ENCODE measurements at regions not wholly inside any gene's neighbourhood (a gene's known extent, or its start where the extent isn't known, plus 50 kb on each side); places are given as distances from the start of the nearest gene placed in this dataset.
"Not testable (repeated sequence)": the region's sequence is repeated elsewhere in the genome, so short reads cannot be mapped to it uniquely, and the experiment has no call there.

GRCh38 chr5:21654556-21654955 lies 1198.6 kb downstream of the CDH12 start:
- no peak for TF ChIP-seq ZNF274 (IDR thresholded peaks at IDR 0.05; ENCODE audit: low read depth, low read length)
- no peak overlapping the region for H3K4me3 ChIP-seq (ENCODE audit: low read length)

- no peak for TF ChIP-seq ZNF274 (IDR thresholded peaks at IDR 0.05; ENCODE audit: low read depth, low read length)
Observed at GRCh38 chr5:21649969-21650368, 1203.2 kb downstream of the CDH12 start.

GRCh38 chr5:21646469-21646868 lies 1206.7 kb downstream of the CDH12 start:
- no peak for TF ChIP-seq ZNF274 (IDR thresholded peaks at IDR 0.05; ENCODE audit: low read depth, low read length)

More at GRCh38 chr5:21649969-21650368, 1203.2 kb downstream of the CDH12 start:
- H3K4me3 ChIP-seq (ENCODE audit: low read length) = no peak overlapping the region

GRCh38 chr5:21644032-21644431 lies 1209.1 kb downstream of the CDH12 start:
- no peak overlapping the region for H3K4me3 ChIP-seq (ENCODE audit: low read length)
- no peak for TF ChIP-seq ZNF274 (IDR thresholded peaks at IDR 0.05; ENCODE audit: low read depth, low read length)

More at GRCh38 chr5:21646469-21646868, 1206.7 kb downstream of the CDH12 start:
- H3K4me3 ChIP-seq (ENCODE audit: low read length) = no peak overlapping the region

DNA sequence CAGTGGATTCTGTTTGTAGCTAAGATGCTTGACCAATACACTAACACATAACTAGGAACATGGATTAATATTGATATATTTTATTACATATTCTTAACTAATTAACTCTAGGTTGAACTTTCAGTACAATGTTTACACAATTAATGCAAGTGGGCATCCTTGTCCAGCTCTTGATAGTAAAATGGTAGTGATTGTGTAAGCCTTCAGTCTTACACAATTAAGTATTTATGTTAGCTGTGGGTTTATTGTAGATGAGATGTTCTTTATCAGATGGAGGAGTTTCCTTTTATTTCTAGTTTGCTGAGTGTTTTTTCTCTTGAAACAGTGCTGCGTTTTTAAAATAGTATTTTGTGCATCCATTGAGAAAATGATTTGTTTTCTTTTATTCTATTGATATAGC lies 1210.8 kb downstream of the CDH12 start:
- no peak for TF ChIP-seq ZNF274 (IDR thresholded peaks at IDR 0.05; ENCODE audit: low read depth, low read length)
- H3K4me3 ChIP-seq (ENCODE audit: low read length) = no peak overlapping the region

DNA sequence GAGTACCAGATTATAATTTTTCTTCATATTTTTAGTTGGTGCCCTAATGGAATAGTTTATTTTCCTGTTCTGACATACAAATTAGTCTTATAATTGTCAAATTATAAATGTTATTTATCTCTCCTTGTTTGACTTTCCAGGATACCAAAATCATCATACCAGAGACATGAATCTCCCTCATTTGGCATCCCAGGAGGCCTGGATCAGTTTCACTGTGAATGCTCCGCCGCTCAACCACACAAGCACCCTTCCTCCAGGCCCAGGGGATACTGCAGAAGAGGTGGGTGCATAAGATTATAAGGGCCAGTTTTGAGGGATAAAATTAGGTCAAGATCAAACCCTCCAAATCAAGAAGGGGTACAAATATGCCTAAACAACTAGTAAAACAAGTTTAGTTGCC lies 1229.3 kb downstream of the CDH12 start:
- H3K4me3 ChIP-seq (ENCODE audit: low read length) = no peak overlapping the region
- no peak for TF ChIP-seq ZNF274 (IDR thresholded peaks at IDR 0.05; ENCODE audit: low read depth, low read length)

DNA sequence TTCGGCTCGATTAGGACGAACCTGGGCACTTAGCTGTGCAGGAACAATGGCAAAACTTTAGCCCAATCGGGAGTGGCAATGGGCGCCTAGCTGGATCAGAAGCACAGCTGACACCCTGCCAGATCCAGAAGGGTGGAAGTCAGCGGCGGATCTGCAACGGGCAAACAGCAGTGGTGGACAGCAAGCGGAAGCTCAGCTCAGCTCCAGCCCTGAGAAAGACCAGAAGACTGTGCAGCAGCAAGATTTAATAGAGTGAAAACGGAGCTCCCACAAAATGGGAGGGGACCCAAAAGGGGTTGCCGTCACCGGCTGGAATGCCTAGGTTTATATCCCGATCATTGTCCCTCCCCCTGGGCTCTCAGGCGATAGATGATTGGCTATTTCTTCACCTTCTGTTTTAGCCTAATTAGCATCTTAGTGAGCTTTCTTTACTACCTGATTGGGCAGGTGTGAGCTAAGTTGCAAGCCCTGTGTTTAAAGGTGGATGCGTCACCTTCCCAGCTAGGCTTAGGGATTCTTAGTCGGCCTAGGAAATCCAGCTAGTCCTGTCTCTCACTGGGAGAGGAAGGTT lies 1237.9 kb downstream of the CDH12 start:
- H3K4me3 ChIP-seq (ENCODE audit: low read length) = no peak overlapping the region
- no peak for TF ChIP-seq ZNF274 (IDR thresholded peaks at IDR 0.05; ENCODE audit: low read depth, low read length)

DNA sequence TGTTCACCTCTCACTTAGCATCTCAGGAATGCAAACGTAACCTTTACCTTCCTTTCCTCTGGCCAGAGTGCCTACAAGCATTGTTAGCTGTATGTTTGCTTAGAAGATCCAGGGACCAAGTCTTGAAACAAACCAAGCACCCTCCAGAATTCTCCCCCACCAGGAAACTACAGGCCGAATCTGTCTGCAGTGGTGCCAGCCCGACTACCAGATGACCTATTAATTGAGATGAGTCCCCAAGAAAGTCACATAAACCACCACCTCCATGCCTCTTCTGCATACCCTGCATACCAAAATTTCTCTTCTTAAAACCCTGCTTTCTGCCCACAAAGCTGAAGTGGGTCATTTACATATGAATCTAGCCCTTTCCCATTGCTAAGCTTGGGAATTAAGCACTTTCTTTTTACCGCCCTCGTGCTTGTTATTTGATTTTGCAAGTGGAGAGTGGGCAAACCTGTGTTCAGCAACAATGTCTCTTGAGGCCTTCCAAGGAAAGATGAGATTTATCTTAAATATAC lies 1239.1 kb downstream of the CDH12 start:
- TF ChIP-seq ZNF274 (IDR thresholded peaks at IDR 0.05; ENCODE audit: low read depth, low read length) = no peak
- H3K4me3 ChIP-seq (ENCODE audit: low read length) = no peak overlapping the region

DNA sequence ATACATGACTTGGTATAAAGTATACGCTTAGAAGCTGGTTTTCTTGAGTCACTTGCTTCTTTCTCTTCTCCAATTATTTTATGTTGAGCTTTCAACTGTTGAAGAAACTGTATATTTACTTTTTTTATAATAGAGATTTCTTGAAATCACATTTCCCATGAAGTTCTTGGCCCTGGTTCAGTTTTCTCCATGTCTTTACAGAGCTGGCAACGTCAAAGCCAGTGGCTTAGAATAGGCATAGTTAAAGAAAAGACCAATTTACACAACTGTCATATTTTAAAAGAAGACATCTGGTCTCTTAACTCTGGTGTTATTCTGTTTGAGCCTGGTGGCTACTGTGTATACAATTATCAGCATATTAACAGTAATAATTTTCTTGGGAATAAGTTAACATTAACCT lies 1249.3 kb downstream of the CDH12 start:
- TF ChIP-seq ZNF274 (IDR thresholded peaks at IDR 0.05; ENCODE audit: low read depth, low read length) = no peak
- no peak overlapping the region for H3K4me3 ChIP-seq (ENCODE audit: low read length)

- TF ChIP-seq ZNF274 (IDR thresholded peaks at IDR 0.05; ENCODE audit: low read depth, low read length) = no peak
- H3K4me3 ChIP-seq (ENCODE audit: low read length) = no peak overlapping the region
Observed at GRCh38 chr5:21594566-21594965, 1258.6 kb downstream of the CDH12 start.

DNA sequence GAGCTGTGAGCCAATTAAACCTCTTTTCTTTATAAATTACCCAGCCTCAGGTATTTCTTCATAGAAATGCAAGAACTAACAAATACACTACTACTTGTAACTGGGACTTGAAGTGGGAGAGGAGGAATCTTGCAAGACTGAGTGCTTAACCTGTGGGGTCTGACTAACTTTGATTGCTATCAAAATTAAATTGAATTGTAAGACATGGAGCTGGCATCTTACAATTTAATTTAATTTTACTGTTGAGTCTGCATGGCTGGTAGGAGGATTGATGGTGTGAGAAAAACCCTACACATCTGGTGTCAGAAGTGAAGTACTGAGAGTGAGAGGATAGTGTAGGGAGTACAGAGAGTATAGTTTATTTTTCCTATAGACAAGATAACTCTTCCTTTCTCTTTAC lies 1259.9 kb downstream of the CDH12 start:
- no peak overlapping the region for H3K4me3 ChIP-seq (ENCODE audit: low read length)

GRCh38 chr5:21581508-21581907 lies 1271.6 kb downstream of the CDH12 start:
- TF ChIP-seq ZNF274 (IDR thresholded peaks at IDR 0.05; ENCODE audit: low read depth, low read length) = no peak

More for the DNA sequence above, 1259.9 kb downstream of the CDH12 start:
- TF ChIP-seq ZNF274 (IDR thresholded peaks at IDR 0.05; ENCODE audit: low read depth, low read length) = no peak

GRCh38 chr5:21574961-21575360 lies 1278.2 kb downstream of the CDH12 start:
- TF ChIP-seq ZNF274 (IDR thresholded peaks at IDR 0.05; ENCODE audit: low read depth, low read length) = no peak
- no peak overlapping the region for H3K4me3 ChIP-seq (ENCODE audit: low read length)

More at GRCh38 chr5:21581508-21581907, 1271.6 kb downstream of the CDH12 start:
- no peak overlapping the region for H3K4me3 ChIP-seq (ENCODE audit: low read length)

DNA sequence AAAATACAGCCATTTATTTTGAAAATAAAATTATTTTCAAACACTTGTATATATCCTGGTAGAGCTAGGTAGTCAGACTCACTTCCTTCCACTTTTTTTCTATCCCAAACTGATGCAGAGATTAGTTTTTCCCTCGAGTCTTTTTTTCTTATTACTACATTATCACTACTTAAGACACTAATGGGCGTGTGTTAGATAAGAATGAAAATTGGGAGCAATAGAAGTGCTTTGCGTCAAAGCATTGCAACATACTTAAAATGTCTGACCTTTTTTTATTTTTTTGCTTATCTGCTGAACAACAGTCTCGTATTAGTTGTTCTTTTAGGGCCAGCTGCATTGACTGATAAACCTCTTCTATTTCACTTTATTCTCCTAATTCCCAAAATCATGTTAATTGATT lies 1278.7 kb downstream of the CDH12 start:
- TF ChIP-seq ZNF274 (IDR thresholded peaks at IDR 0.05; ENCODE audit: low read depth, low read length) = no peak
- H3K4me3 ChIP-seq (ENCODE audit: low read length) = no peak overlapping the region

- H3K4me3 ChIP-seq (ENCODE audit: low read length) = no peak overlapping the region
- TF ChIP-seq ZNF274 (IDR thresholded peaks at IDR 0.05; ENCODE audit: low read depth, low read length) = no peak
Observed at GRCh38 chr5:21573416-21574314, 1279.5 kb downstream of the CDH12 start.

DNA sequence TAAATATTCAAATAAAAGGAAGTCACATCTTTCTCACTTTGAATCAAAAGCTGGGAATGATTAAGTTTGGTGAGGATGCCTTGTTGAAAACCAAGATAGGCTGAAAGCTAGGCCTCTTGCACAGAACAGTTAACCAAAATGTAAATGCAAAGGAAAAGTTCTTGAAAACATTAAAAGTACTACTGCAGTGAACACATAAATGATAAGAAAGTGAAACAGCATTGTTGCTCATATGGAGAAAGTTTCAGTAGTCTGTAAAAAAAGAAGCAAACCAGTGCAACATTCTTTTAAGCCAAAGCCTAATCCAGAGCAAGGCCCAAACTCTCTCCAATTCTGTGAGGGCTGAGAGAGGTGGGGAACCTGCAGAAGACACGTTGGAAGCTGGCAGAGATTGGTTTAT lies 1281.9 kb downstream of the CDH12 start:
- H3K4me3 ChIP-seq (ENCODE audit: low read length) = not testable (repeated sequence)

GRCh38 chr5:21559109-21559508 lies 1294.0 kb downstream of the CDH12 start:
- H3K4me3 ChIP-seq (ENCODE audit: low read length) = not testable (repeated sequence)

- H3K4me3 ChIP-seq (ENCODE audit: low read length) = not testable (repeated sequence)
Observed at GRCh38 chr5:21552263-21552662, 1300.9 kb downstream of the CDH12 start.

DNA sequence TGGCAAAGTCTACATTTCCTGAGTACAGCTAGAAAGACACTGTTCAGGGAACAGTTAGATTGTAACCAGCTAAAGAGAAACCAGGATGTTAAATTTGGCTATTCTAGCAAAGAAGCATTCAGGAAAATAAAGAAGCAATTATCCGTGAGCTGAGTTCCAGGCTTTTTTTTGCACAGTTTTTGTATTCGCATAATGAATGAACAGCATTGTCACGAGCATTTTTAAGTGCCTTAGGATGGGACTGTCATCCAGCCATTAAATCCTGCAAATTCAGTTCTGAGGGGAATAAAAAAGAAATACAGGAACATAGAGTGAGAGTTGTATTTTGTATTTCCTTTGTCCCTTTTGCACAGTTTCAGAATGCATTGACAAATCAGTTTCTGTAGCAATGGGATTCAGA lies 1302.2 kb downstream of the CDH12 start:
- not testable (repeated sequence) for H3K4me3 ChIP-seq (ENCODE audit: low read length)

- not testable (repeated sequence) for H3K4me3 ChIP-seq (ENCODE audit: low read length)
Observed at GRCh38 chr5:21547656-21548055, 1305.5 kb downstream of the CDH12 start.
